Mesenchymal stem cell (in vitro differentiated cells and primary cell): ENCODE measurements at regions not wholly inside any gene's neighbourhood (a gene's known extent, or its start where the extent isn't known, plus 50 kb on each side); places are given as distances from the start of the nearest gene placed in this dataset.
"Not testable (repeated sequence)": the region's sequence is repeated elsewhere in the genome, so short reads cannot be mapped to it uniquely, and the experiment has no call there.

Experiments used
- DNase-seq: peaks from one replicate; pipeline ENCODE4 v3.0.0-alpha.2; 2013
- H2AFZ ChIP-seq: one replicate; pipeline ENCODE4 v1.6.1; 2013; ENCODE audit warnings: low read depth, mild to moderate bottlenecking, control low read depth, inconsistent platforms, low read length, moderate library complexity
- H2AK5ac ChIP-seq: 2 replicates; pipeline ENCODE4 v1.6.1; 2013; ENCODE audit warnings: low read length, moderate library complexity, mild to moderate bottlenecking, inconsistent platforms; ENCODE audit not compliant: severe bottlenecking
- H2BK120ac ChIP-seq: one replicate; pipeline ENCODE4 v1.6.1; 2013; ENCODE audit warnings: low read depth, mild to moderate bottlenecking, inconsistent platforms, low read length, moderate library complexity
- H2BK12ac ChIP-seq, 2 experiments: one replicate each; pipeline ENCODE4 v1.6.1; 2013; ENCODE audit warnings: inconsistent platforms in 2 of 2, low read length in 2 of 2, mild to moderate bottlenecking in 2 of 2, moderate library complexity in 2 of 2, control low read depth in 1 of 2
- H2BK15ac ChIP-seq: one replicate; pipeline ENCODE4 v1.6.1; 2013; ENCODE audit warnings: mild to moderate bottlenecking, low read depth, inconsistent platforms; ENCODE audit not compliant: poor library complexity, severe bottlenecking
- H2BK5ac ChIP-seq: 2 replicates; pipeline ENCODE4 v1.6.1; 2013; ENCODE audit warnings: low read depth, mild to moderate bottlenecking, low read length, control low read depth, inconsistent platforms; ENCODE audit not compliant: poor library complexity, severe bottlenecking
- H3K14ac ChIP-seq, 2 experiments: one replicate each; pipeline ENCODE4 v1.6.1; 2013; ENCODE audit warnings: inconsistent platforms in 2 of 2, low read length in 2 of 2, control low read depth in 1 of 2, mild to moderate bottlenecking in 1 of 2, moderate library complexity in 1 of 2
- H3K18ac ChIP-seq, 2 experiments: one replicate each; pipeline ENCODE4 v1.6.1; 2013; ENCODE audit warnings: inconsistent platforms in 2 of 2, low read length in 2 of 2, control low read depth in 1 of 2, low read depth in 1 of 2, mild to moderate bottlenecking in 1 of 2
- H3K23ac ChIP-seq, 2 experiments: one replicate each; pipeline ENCODE4 v1.6.1; 2013; ENCODE audit warnings: inconsistent platforms in 2 of 2, low read length in 2 of 2, mild to moderate bottlenecking in 2 of 2, moderate library complexity in 2 of 2, control low read depth in 1 of 2
- H3K27ac ChIP-seq: 2 replicates; pipeline ENCODE4 v1.5.1; 2013; ENCODE audit warnings: mild to moderate bottlenecking, moderate library complexity, low read length, control low read depth, inconsistent platforms; ENCODE audit not compliant: poor library complexity, severe bottlenecking
- H3K27me3 ChIP-seq, 2 experiments: 2 replicates each; pipeline versions ENCODE4 v1.6.1 to v1.7.0; 2013; ENCODE audit warnings: low read length in 2 of 2, mild to moderate bottlenecking in 2 of 2, moderate library complexity in 2 of 2, control low read depth in 1 of 2, inconsistent platforms in 1 of 2; ENCODE audit not compliant: control insufficient read depth in 1 of 2, insufficient read depth in 1 of 2
- H3K36me3 ChIP-seq, 2 experiments: 2 replicates each; pipeline versions ENCODE4 v1.6.1 to v1.7.0; 2013; ENCODE audit warnings: low read length in 2 of 2, control low read depth in 1 of 2, inconsistent platforms in 1 of 2, low read depth in 1 of 2, mild to moderate bottlenecking in 1 of 2; ENCODE audit not compliant: insufficient read depth in 2 of 2, control insufficient read depth in 1 of 2
- H3K4ac ChIP-seq, 2 experiments: one replicate each; pipeline ENCODE4 v1.6.1; 2013; ENCODE audit warnings: inconsistent platforms in 2 of 2, low read length in 2 of 2, mild to moderate bottlenecking in 2 of 2, moderate library complexity in 2 of 2, control low read depth in 1 of 2, low read depth in 1 of 2
- H3K4me1 ChIP-seq: 2 replicates; pipeline ENCODE4 v1.6.1; 2013; ENCODE audit warnings: low read depth, low read length, control low read depth; ENCODE audit not compliant: control insufficient read depth, insufficient read depth
- H3K4me2 ChIP-seq: 2 replicates; pipeline ENCODE4 v1.6.1; 2013; ENCODE audit warnings: low read length, mild to moderate bottlenecking, inconsistent platforms; ENCODE audit not compliant: poor library complexity, severe bottlenecking
- H3K4me3 ChIP-seq, 2 experiments: 2 replicates each; pipeline versions ENCODE4 v1.5.1 to v1.7.0; 2013; ENCODE audit warnings: low read length in 2 of 2, mild to moderate bottlenecking in 2 of 2, control low read depth in 1 of 2, low read depth in 1 of 2; ENCODE audit not compliant: insufficient read depth in 1 of 2
- H3K79me1 ChIP-seq: replicated peaks from 2 replicates; pipeline ENCODE4 v1.6.1; 2013; ENCODE audit warnings: mild to moderate bottlenecking, control low read depth, low read length, inconsistent platforms; ENCODE audit not compliant: poor library complexity, severe bottlenecking
- H3K9ac ChIP-seq: 2 replicates; pipeline ENCODE4 v1.7.0; 2013; ENCODE audit warnings: mild to moderate bottlenecking, low read length, moderate library complexity
- H3K9me3 ChIP-seq: 2 replicates; pipeline ENCODE4 v1.7.0; 2013; ENCODE audit warnings: mild to moderate bottlenecking, low read length; ENCODE audit not compliant: control insufficient read depth
- H4K8ac ChIP-seq: one replicate; pipeline ENCODE4 v1.6.1; 2013; ENCODE audit warnings: inconsistent platforms, mild to moderate bottlenecking, low read length, moderate library complexity
- H4K91ac ChIP-seq: one replicate; pipeline ENCODE4 v1.6.1; 2013; ENCODE audit warnings: mild to moderate bottlenecking, low read length, inconsistent platforms
- WGBS: methylation state at CpG from one replicate; pipeline ENCODE4 v1.1.7; 2013; ENCODE audit warnings: mixed read lengths; 5-methylcytosine and 5-hydroxymethylcytosine counted together

- H3K4ac ChIP-seq, H2AFZ ChIP-seq, H3K4me2 ChIP-seq, H3K4me1 ChIP-seq, H2BK15ac ChIP-seq, H3K14ac ChIP-seq, H3K18ac ChIP-seq, DNase-seq, H3K9me3 ChIP-seq, H3K4me3 ChIP-seq, H3K36me3 ChIP-seq, H4K8ac ChIP-seq, H4K91ac ChIP-seq, H2BK12ac ChIP-seq, H2AK5ac ChIP-seq, H3K9ac ChIP-seq, H3K27ac ChIP-seq, H3K23ac ChIP-seq, H2BK5ac ChIP-seq, H3K79me1 ChIP-seq, H2BK120ac ChIP-seq: not testable (repeated sequence)
- WGBS, result 6% methylated on average over 7 of the region's 23 CpGs
- H3K27me3 ChIP-seq, result peaks cover 24 to 29% of the 10 kb centered on the region in 2 experiments
These were observed 171.6 kb upstream of the OSBPL11 start for GRCh38 chr3:125766931-125767330.

- Histone ChIP-seq H2BK120ac (no peak overlapping the region), H3K36me3 (no peaks in the 10 kb centered on the region), H3K4me3 (no peak overlapping the region), H3K4me1 (peaks cover 2% of the 10 kb centered on the region), H3K27me3 (peaks cover 21 to 26% of the 10 kb centered on the region in 2 experiments), H2AFZ (no peak overlapping the region), H3K14ac (no peak overlapping the region), H3K4me2 (no peak overlapping the region), H4K8ac (no peak overlapping the region), H3K18ac (no peak overlapping the region), H3K9ac (no peak overlapping the region), H3K23ac (no peak overlapping the region), H3K79me1 (no peaks in the 10 kb centered on the region), H2BK15ac (no peak overlapping the region), H3K9me3 (no peaks in the 10 kb centered on the region), H2BK5ac (no peak overlapping the region), H3K4ac (no peak overlapping the region), H4K91ac (no peak overlapping the region), H3K27ac (no peak overlapping the region), H2AK5ac (no peak overlapping the region), H2BK12ac (no peak overlapping the region)
- no peak for DNase-seq
- 97% methylated on average over 10 of the region's 14 CpGs for WGBS
These were observed 172.3 kb upstream of the OSBPL11 start for GRCh38 chr3:125767641-125768040.

GRCh38 chr3:125768821-125769220, 173.5 kb upstream of the OSBPL11 start:
- H2BK12ac ChIP-seq, H2AK5ac ChIP-seq, H3K9ac ChIP-seq, H2BK120ac ChIP-seq, H3K4ac ChIP-seq, H2BK5ac ChIP-seq, H4K8ac ChIP-seq, H2BK15ac ChIP-seq, H3K27ac ChIP-seq, H3K18ac ChIP-seq, DNase-seq, H4K91ac ChIP-seq, H3K23ac ChIP-seq, H3K9me3 ChIP-seq, H2AFZ ChIP-seq, H3K4me2 ChIP-seq, H3K4me3 ChIP-seq, H3K79me1 ChIP-seq, H3K36me3 ChIP-seq, H3K4me1 ChIP-seq, H3K14ac ChIP-seq: not testable (repeated sequence)
- H3K27me3 ChIP-seq, result peaks cover 21 to 26% of the 10 kb centered on the region in 2 experiments
- WGBS, result 78% methylated on average over 4 of the region's 7 CpGs

- not testable (repeated sequence) for H3K23ac ChIP-seq, H3K4ac ChIP-seq
These were observed 176.2 kb upstream of the OSBPL11 start for GRCh38 chr3:125771506-125771905.

More at GRCh38 chr3:125771506-125771905, 176.2 kb upstream of the OSBPL11 start:
- not testable (repeated sequence) for H3K9me3 ChIP-seq, H4K91ac ChIP-seq, H3K36me3 ChIP-seq, H3K4me3 ChIP-seq, H3K18ac ChIP-seq, DNase-seq, H2BK12ac ChIP-seq, H3K4me2 ChIP-seq, H4K8ac ChIP-seq, H2BK5ac ChIP-seq, H2AFZ ChIP-seq, H3K27me3 ChIP-seq, H2BK120ac ChIP-seq, H3K14ac ChIP-seq, H3K27ac ChIP-seq, H3K79me1 ChIP-seq, H3K9ac ChIP-seq, H2AK5ac ChIP-seq, H2BK15ac ChIP-seq, H3K4me1 ChIP-seq
- 85% methylated on average over 12 of the region's 13 CpGs for WGBS
